ENCODE measurements at regions not wholly inside any gene's neighbourhood (a gene's known extent, or its start where the extent isn't known, plus 50 kb on each side); places are given as distances from the start of the nearest gene placed in this dataset.

DNA sequence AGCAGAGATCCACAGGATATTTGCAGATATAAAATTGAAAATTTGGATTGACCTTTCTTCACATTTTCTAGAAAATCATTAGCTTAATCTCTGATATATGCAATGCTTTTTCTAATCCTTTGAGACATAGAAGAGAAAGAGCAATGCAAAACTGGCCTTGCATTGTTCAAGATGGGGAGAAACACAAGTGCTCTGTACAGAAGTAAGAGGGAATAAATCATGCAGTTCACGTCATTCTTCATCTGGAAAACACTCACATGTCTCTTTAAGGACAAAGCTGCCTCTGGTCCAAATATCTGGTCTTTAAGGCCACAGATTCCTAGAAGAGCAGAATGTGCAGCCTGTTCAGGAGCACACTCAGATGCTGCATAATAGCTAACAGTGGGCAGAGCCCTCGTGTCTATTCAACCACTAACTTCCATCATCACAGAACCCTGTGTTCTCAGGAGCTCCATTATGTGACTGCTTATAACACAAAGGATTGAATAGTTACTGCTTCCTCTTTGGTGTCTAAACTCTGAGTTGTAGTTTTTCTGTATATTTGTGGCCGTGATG is 277.5 kb downstream of the PLK2 start:
- TF ChIP-seq, protein P1, sequence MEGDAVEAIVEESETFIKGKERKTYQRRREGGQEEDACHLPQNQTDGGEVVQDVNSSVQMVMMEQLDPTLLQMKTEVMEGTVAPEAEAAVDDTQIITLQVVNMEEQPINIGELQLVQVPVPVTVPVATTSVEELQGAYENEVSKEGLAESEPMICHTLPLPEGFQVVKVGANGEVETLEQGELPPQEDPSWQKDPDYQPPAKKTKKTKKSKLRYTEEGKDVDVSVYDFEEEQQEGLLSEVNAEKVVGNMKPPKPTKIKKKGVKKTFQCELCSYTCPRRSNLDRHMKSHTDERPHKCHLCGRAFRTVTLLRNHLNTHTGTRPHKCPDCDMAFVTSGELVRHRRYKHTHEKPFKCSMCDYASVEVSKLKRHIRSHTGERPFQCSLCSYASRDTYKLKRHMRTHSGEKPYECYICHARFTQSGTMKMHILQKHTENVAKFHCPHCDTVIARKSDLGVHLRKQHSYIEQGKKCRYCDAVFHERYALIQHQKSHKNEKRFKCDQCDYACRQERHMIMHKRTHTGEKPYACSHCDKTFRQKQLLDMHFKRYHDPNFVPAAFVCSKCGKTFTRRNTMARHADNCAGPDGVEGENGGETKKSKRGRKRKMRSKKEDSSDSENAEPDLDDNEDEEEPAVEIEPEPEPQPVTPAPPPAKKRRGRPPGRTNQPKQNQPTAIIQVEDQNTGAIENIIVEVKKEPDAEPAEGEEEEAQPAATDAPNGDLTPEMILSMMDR (IDR thresholded peaks at IDR 0.05): no peak
- no peak for TF ChIP-seq EP300 (IDR thresholded peaks at IDR 0.05)
- TF ChIP-seq POLR2A (IDR thresholded peaks at IDR 0.05): no peak
